Smooth muscle cell (in vitro differentiated cells): ENCODE measurements at regions not wholly inside any gene's neighbourhood (a gene's known extent, or its start where the extent isn't known, plus 50 kb on each side); places are given as distances from the start of the nearest gene placed in this dataset.

ENCODE experiments used
- DNase-seq: peaks from one replicate; lab custom pipeline; 2025; ENCODE audit not compliant: unreplicated experiment; lab: John Stamatoyannopoulos, UW
- H2AFZ ChIP-seq: fragments of 200-600 bp; sonication (generic); 2 replicates; pipeline ENCODE4 v1.6.0; 2016; ENCODE audit warnings: antibody characterized with exemption, low read depth, mild to moderate bottlenecking
- H3F3A ChIP-seq: fragments of 200-600 bp; sonication (generic); 2 replicates; pipeline ENCODE4 v1.6.0; 2017; ENCODE audit warnings: antibody characterized with exemption, low read depth
- H3K27ac ChIP-seq: fragments of 200-600 bp; sonication (generic); 2 replicates; pipeline ENCODE4 v1.5.1; 2016; ENCODE audit warnings: low read depth, mild to moderate bottlenecking
- H3K27me3 ChIP-seq: fragments of 200-600 bp; sonication (generic); 2 replicates; pipeline ENCODE4 v1.6.1; 2016; ENCODE audit warnings: low read depth, mild to moderate bottlenecking
- H3K36me3 ChIP-seq: fragments of 200-600 bp; sonication (generic); 2 replicates; pipeline ENCODE4 v1.5.1; 2016; ENCODE audit warnings: low read depth
- H3K4me1 ChIP-seq: fragments of 200-600 bp; sonication (generic); 2 replicates; pipeline ENCODE4 v1.5.1; 2016; ENCODE audit warnings: low read depth
- H3K4me2 ChIP-seq: fragments of 200-600 bp; sonication (generic); 2 replicates; pipeline ENCODE4 v1.6.0; 2016; ENCODE audit warnings: mild to moderate bottlenecking
- H3K4me3 ChIP-seq: fragments of 200-600 bp; sonication (generic); 2 replicates; pipeline ENCODE4 v1.5.1; 2016; ENCODE audit warnings: mild to moderate bottlenecking
- H3K79me2 ChIP-seq: fragments of 200-600 bp; sonication (generic); 2 replicates; pipeline ENCODE4 v1.6.0; 2016; ENCODE audit warnings: low read depth, mild to moderate bottlenecking
- H3K9ac ChIP-seq: fragments of 200-600 bp; sonication (generic); 2 replicates; pipeline ENCODE4 v1.6.0; 2016; ENCODE audit warnings: low read depth
- H3K9me3 ChIP-seq: fragments of 200-600 bp; sonication (generic); replicated peaks from 2 replicates; pipeline ENCODE4 v1.5.1; 2016; ENCODE audit warnings: low read depth
- H4K20me1 ChIP-seq: fragments of 200-600 bp; sonication (generic); 2 replicates; pipeline ENCODE4 v1.6.0; 2016; ENCODE audit warnings: low read depth
- WGBS: methylation state at CpG from one replicate; pipeline ENCODE4 v1.1.7; 2016; ENCODE audit warnings: low lambda C conversion rate; 5-methylcytosine and 5-hydroxymethylcytosine counted together
- TF ChIP-seq, protein P1 (sequence below): fragments of 200-600 bp; sonication (generic); IDR thresholded peaks from 2 replicates; pipeline ENCODE4 v1.5.1; 2017; ENCODE audit warnings: borderline replicate concordance, mild to moderate bottlenecking, antibody characterized with exemption; ENCODE audit not compliant: insufficient read depth, poor library complexity, severe bottlenecking

DNA sequence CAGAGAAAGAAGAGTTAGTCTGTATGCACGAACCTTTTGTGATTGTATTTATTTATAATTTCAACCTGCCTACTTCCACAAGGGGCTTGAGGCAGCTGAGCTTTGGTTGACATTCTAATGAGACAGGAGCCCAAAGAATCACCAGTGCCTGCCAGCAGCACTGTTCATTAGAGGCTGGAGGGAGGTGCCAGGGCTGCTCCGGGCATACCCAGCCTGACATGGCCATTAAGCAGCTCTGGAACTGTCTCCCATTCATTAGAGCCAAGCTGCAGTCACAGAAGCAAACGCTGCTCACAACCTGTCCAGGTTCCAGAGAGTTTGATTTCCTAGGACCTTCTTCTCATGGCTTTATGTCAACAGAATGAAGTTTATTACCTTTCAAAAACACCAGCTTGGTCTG is 425.5 kb downstream of the RFC3 start:
- H4K20me1 ChIP-seq: no peaks in the 10 kb centered on the region
- H3K9ac ChIP-seq: no peak overlapping the region
- no peaks in the 10 kb centered on the region for H3K27me3 ChIP-seq
- H3F3A ChIP-seq: no peaks in the 10 kb centered on the region
- TF ChIP-seq, protein P1, sequence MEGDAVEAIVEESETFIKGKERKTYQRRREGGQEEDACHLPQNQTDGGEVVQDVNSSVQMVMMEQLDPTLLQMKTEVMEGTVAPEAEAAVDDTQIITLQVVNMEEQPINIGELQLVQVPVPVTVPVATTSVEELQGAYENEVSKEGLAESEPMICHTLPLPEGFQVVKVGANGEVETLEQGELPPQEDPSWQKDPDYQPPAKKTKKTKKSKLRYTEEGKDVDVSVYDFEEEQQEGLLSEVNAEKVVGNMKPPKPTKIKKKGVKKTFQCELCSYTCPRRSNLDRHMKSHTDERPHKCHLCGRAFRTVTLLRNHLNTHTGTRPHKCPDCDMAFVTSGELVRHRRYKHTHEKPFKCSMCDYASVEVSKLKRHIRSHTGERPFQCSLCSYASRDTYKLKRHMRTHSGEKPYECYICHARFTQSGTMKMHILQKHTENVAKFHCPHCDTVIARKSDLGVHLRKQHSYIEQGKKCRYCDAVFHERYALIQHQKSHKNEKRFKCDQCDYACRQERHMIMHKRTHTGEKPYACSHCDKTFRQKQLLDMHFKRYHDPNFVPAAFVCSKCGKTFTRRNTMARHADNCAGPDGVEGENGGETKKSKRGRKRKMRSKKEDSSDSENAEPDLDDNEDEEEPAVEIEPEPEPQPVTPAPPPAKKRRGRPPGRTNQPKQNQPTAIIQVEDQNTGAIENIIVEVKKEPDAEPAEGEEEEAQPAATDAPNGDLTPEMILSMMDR: no peak
- H3K9me3 ChIP-seq: no peaks in the 10 kb centered on the region
- no peaks in the 10 kb centered on the region for H3K4me1 ChIP-seq
- no peak overlapping the region for H2AFZ ChIP-seq
- H3K4me2 ChIP-seq: no peak overlapping the region
- no peak overlapping the region for H3K4me3 ChIP-seq
- H3K79me2 ChIP-seq: no peaks in the 10 kb centered on the region
- H3K27ac ChIP-seq: no peak overlapping the region
- no peaks in the 10 kb centered on the region for H3K36me3 ChIP-seq
- 92% methylated on average over 3 of the region's 3 CpGs for WGBS
- no peak for DNase-seq

DNA sequence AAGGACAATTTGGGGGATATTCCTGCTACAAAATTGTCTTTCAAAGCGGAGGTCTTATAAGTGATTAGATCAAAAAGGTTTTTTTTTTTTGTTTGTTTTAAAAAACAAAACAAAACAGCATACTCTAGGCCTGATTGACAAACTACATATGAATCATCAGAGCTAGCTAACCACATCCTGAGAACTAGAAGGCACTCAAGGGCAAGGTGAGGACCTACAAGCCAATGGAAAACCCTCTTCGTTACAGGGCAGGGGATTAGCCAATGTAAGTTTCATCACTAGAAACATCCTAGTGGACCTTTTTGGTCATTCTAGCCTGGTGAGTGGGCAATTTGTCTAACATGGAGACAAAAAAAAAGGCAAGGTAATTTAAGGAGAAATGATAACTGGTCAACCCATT is 428.6 kb downstream of the RFC3 start:
- H3K27me3 ChIP-seq: no peaks in the 10 kb centered on the region
- no peaks in the 10 kb centered on the region for H3F3A ChIP-seq
- H3K4me1 ChIP-seq: no peaks in the 10 kb centered on the region
- no peaks in the 10 kb centered on the region for H4K20me1 ChIP-seq
- H3K4me3 ChIP-seq: no peak overlapping the region
- no peak for DNase-seq
- H3K4me2 ChIP-seq: no peak overlapping the region
- H3K79me2 ChIP-seq: no peaks in the 10 kb centered on the region
- no peak overlapping the region for H3K27ac ChIP-seq
- no peak overlapping the region for H3K9ac ChIP-seq
- 89% methylated on average over 2 of the region's 2 CpGs for WGBS
- no peaks in the 10 kb centered on the region for H3K36me3 ChIP-seq
- no peak overlapping the region for H2AFZ ChIP-seq
- H3K9me3 ChIP-seq: no peaks in the 10 kb centered on the region
- TF ChIP-seq, protein P1: no peak

DNA sequence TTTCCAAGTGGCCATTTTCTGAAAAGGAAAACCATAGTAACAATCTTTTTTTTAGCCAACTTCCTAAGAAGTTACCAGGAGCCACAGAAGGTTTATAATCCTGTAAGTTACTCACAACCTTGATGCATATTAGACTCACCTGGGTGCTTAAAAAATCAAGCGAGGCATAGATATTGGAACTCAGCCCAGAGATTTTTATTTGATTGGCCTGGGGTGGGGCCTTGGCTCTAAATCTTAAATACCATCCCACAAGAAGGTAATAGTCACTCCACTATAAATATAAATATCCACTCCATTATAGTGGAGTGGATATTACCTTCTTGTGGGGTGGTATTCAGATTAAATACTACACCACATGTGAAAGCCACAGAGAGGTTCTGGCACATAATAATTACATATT is 429.6 kb downstream of the RFC3 start:
- Histone ChIP-seq H3K4me1 (no peaks in the 10 kb centered on the region), H3F3A (no peaks in the 10 kb centered on the region), H3K27ac (no peak overlapping the region), H4K20me1 (no peaks in the 10 kb centered on the region), H3K4me2 (no peak overlapping the region), H3K27me3 (no peaks in the 10 kb centered on the region), H3K36me3 (no peaks in the 10 kb centered on the region), H3K9me3 (no peaks in the 10 kb centered on the region), H3K9ac (no peak overlapping the region), H3K79me2 (no peaks in the 10 kb centered on the region), H3K4me3 (no peak overlapping the region), H2AFZ (no peak overlapping the region)
- 91% methylated on average over 1 of the region's 1 CpG for WGBS
- no peak for DNase-seq
- TF ChIP-seq, protein P1: no peak

DNA sequence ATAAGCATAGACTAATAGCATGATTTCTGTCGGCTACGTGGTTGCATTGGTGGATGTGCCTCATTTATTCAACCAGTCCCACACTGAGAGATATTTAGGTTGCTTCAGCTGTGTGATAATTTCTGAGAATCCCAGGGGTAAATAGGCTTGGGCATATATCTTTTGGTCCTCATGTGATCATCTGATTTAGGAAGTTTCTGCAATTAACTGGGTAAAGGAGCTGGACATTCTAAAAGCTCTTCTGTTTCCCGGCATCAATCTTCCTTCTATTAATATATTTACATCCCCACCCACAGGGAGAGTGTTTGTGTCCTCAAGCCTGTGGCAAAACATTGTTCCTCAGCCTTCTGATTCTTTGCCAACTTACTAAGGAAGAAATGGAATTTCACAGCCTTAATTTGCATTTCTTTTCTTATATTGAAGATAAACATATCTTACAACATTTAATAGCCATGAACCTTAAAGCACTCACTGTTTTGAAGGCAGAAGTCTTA is 431.6 kb downstream of the RFC3 start:
- no peak overlapping the region for H3K9ac ChIP-seq
- no peak overlapping the region for H3K4me2 ChIP-seq
- DNase-seq: no peak
- TF ChIP-seq, protein P1: no peak
- 82% methylated on average over 3 of the region's 3 CpGs for WGBS
- H4K20me1 ChIP-seq: no peaks in the 10 kb centered on the region
- H3K79me2 ChIP-seq: no peaks in the 10 kb centered on the region
- peak overlapping the region; percentile 55 for H3K27ac ChIP-seq
- no peaks in the 10 kb centered on the region for H3F3A ChIP-seq
- no peak overlapping the region for H3K4me3 ChIP-seq
- no peaks in the 10 kb centered on the region for H3K9me3 ChIP-seq
- H3K36me3 ChIP-seq: no peaks in the 10 kb centered on the region
- H3K4me1 ChIP-seq: no peaks in the 10 kb centered on the region
- H2AFZ ChIP-seq: no peak overlapping the region
- H3K27me3 ChIP-seq: no peaks in the 10 kb centered on the region
